MM.1S (cell line): ENCODE measurements at regions not wholly inside any gene's neighbourhood (a gene's known extent, or its start where the extent isn't known, plus 50 kb on each side); places are given as distances from the start of the nearest gene placed in this dataset.
"Not testable (repeated sequence)": the region's sequence is repeated elsewhere in the genome, so short reads cannot be mapped to it uniquely, and the experiment has no call there.

Experiments
- DNase-seq: peaks from one replicate; pipeline ENCODE4 v3.0.0-alpha.2; 2015
- H2AFZ ChIP-seq: fragments of 300-600 bp; sonication (generic); 2 replicates; pipeline ENCODE4 v1.6.0; 2016; ENCODE audit warnings: antibody characterized with exemption, low read length
- H3F3A ChIP-seq: fragments of 300-600 bp; sonication (generic); 2 replicates; pipeline ENCODE4 v1.6.1; 2016; ENCODE audit warnings: mild to moderate bottlenecking, antibody characterized with exemption, low read length, moderate library complexity, mixed read lengths; ENCODE audit not compliant: insufficient read depth
- H3K27ac ChIP-seq: fragments of 300-600 bp; sonication (generic); 2 replicates; pipeline ENCODE4 v1.5.1; 2016; ENCODE audit warnings: mild to moderate bottlenecking, low read length
- H3K27me3 ChIP-seq: fragments of 300-600 bp; sonication (generic); replicated peaks from 2 replicates; pipeline ENCODE4 v1.6.0; 2016; ENCODE audit warnings: low read length; ENCODE audit not compliant: insufficient read depth
- H3K36me3 ChIP-seq: fragments of 300-600 bp; sonication (generic); replicated peaks from 2 replicates; pipeline ENCODE4 v1.6.1; 2016; ENCODE audit warnings: mild to moderate bottlenecking, low read length, mixed read lengths; ENCODE audit not compliant: insufficient read depth
- H3K4me1 ChIP-seq: fragments of 300-600 bp; sonication (generic); 2 replicates; pipeline ENCODE4 v1.6.1; 2016; ENCODE audit warnings: low read length, mixed read lengths
- H3K4me2 ChIP-seq: fragments of 300-600 bp; sonication (generic); 2 replicates; pipeline ENCODE4 v1.6.0; 2016; ENCODE audit warnings: low read depth, low read length
- H3K4me3 ChIP-seq: fragments of 300-600 bp; sonication (generic); 2 replicates; pipeline ENCODE4 v1.5.1; 2016; ENCODE audit warnings: low read length, mixed read lengths
- H3K79me2 ChIP-seq: fragments of 300-600 bp; sonication (generic); 2 replicates; pipeline ENCODE4 v1.6.1; 2016; ENCODE audit warnings: mixed run types, low read length, mixed read lengths
- H3K9ac ChIP-seq: fragments of 300-600 bp; sonication (generic); 2 replicates; pipeline ENCODE4 v1.6.1; 2016; ENCODE audit warnings: low read length, mixed read lengths
- H3K9me2 ChIP-seq: fragments of 300-600 bp; sonication (generic); replicated peaks from 2 replicates; pipeline ENCODE4 v1.6.1; 2016; ENCODE audit warnings: mild to moderate bottlenecking, low read length, mixed read lengths; ENCODE audit not compliant: insufficient read depth
- H3K9me3 ChIP-seq: fragments of 300-600 bp; sonication (generic); replicated peaks from 2 replicates; pipeline ENCODE4 v1.6.1; 2016; ENCODE audit warnings: mild to moderate bottlenecking, low read length, mixed read lengths; ENCODE audit not compliant: insufficient read depth
- H4K20me1 ChIP-seq: fragments of 300-600 bp; sonication (generic); 2 replicates; pipeline ENCODE4 v1.6.1; 2016; ENCODE audit warnings: mild to moderate bottlenecking, low read length, moderate library complexity, mixed read lengths; ENCODE audit not compliant: insufficient read depth
- CTCF ChIP-seq: fragments of 300-600 bp; sonication (generic); IDR thresholded peaks from 2 replicates; pipeline ENCODE4 v1.5.1; 2016; ENCODE audit warnings: antibody characterized with exemption, low read length, mixed read lengths
- EZH2 ChIP-seq: fragments of 300-600 bp; sonication (generic); optimal IDR thresholded peaks from 2 replicates; pipeline ENCODE3; 2017; ENCODE audit warnings: low read depth, mild to moderate bottlenecking, antibody characterized with exemption, low read length, mixed read lengths
- EZH2phosphoT487 ChIP-seq: fragments of 300-600 bp; sonication (generic); IDR thresholded peaks from 2 replicates; pipeline ENCODE4 v1.6.1; 2018; ENCODE audit warnings: antibody characterized with exemption, low read length

GRCh38 chr11:7860844-7861243 lies 64.1 kb upstream of the OR5P2 start:
- H3K36me3 ChIP-seq, DNase-seq: not testable (repeated sequence)
- peak overlapping the region; percentile 48; the same call in 1 of the 2 replicates for H2AFZ ChIP-seq

GRCh38 chr11:7858006-7858405 lies 61.3 kb upstream of the OR5P2 start:
- Histone ChIP-seq H3K79me2 (no peaks in the 10 kb centered on the region), H3K4me3 (no peak overlapping the region), H2AFZ (no peak overlapping the region), H3K9me2 (no peaks in the 10 kb centered on the region), H3K36me3 (no peaks in the 10 kb centered on the region), H3K9me3 (no peaks in the 10 kb centered on the region), H3K4me2 (no peak overlapping the region), H3F3A (no peaks in the 10 kb centered on the region), H3K9ac (no peak overlapping the region), H3K27ac (no peak overlapping the region), H3K27me3 (no peaks in the 10 kb centered on the region), H4K20me1 (no peaks in the 10 kb centered on the region), H3K4me1 (no peaks in the 10 kb centered on the region)
- TF ChIP-seq EZH2 (no peak), EZH2phosphoT487 (no peak), CTCF (no peak)
- DNase-seq, result no peak

More at GRCh38 chr11:7860844-7861243, 64.1 kb upstream of the OR5P2 start:
- H3K27me3 ChIP-seq, H3K4me1 ChIP-seq, H3K79me2 ChIP-seq, H3K27ac ChIP-seq, H4K20me1 ChIP-seq, H3K9me2 ChIP-seq, H3K9me3 ChIP-seq, H3K9ac ChIP-seq, H3F3A ChIP-seq: not testable (repeated sequence)
- H3K4me2 ChIP-seq, result peak overlapping the region; percentile 41
- peak overlapping the region; percentile 22; the same call in 1 of the 2 replicates for H3K4me3 ChIP-seq

- Histone ChIP-seq H2AFZ (no peak overlapping the region), H3K27ac (no peak overlapping the region), H3K9me3 (no peaks in the 10 kb centered on the region), H3K79me2 (no peaks in the 10 kb centered on the region), H3K36me3 (no peaks in the 10 kb centered on the region), H3K4me1 (no peaks in the 10 kb centered on the region), H3K4me2 (no peak overlapping the region), H3K9me2 (no peaks in the 10 kb centered on the region), H3K9ac (no peak overlapping the region), H3K4me3 (no peak overlapping the region), H4K20me1 (no peaks in the 10 kb centered on the region), H3K27me3 (no peaks in the 10 kb centered on the region), H3F3A (no peaks in the 10 kb centered on the region)
- no peak for TF ChIP-seq EZH2phosphoT487
- TF ChIP-seq EZH2, result no peak
- peak; percentile 12; the same call in 1 of the 2 replicates for TF ChIP-seq CTCF
- DNase-seq, result no peak
Observed at GRCh38 chr11:7851391-7851790, 54.6 kb upstream of the OR5P2 start.

- Histone ChIP-seq H3K4me1 (peaks cover 6% of the 10 kb centered on the region), H4K20me1 (no peaks in the 10 kb centered on the region), H3K27ac (no peak overlapping the region), H3K27me3 (no peaks in the 10 kb centered on the region), H3K9ac (no peak overlapping the region), H3K4me3 (no peak overlapping the region), H3K9me3 (no peaks in the 10 kb centered on the region), H3K79me2 (no peaks in the 10 kb centered on the region), H3F3A (no peaks in the 10 kb centered on the region), H3K9me2 (no peaks in the 10 kb centered on the region), H3K4me2 (no peak overlapping the region), H2AFZ (no peak overlapping the region), H3K36me3 (no peaks in the 10 kb centered on the region)
- TF ChIP-seq CTCF (no peak), EZH2 (no peak), EZH2phosphoT487 (no peak)
- no peak for DNase-seq
Observed at GRCh38 chr11:7849018-7849417, 52.3 kb upstream of the OR5P2 start.
